HUES64 (cell line): ENCODE measurements at regions not wholly inside any gene's neighbourhood (a gene's known extent, or its start where the extent isn't known, plus 50 kb on each side); places are given as distances from the start of the nearest gene placed in this dataset.

Experiments
- H3K27ac ChIP-seq: 2 replicates; pipeline ENCODE4 v1.7.0; 2013; ENCODE audit warnings: low read depth, low read length, inconsistent platforms
- H3K27me3 ChIP-seq: 2 replicates; pipeline ENCODE4 v1.6.1; 2013; ENCODE audit warnings: mild to moderate bottlenecking, low read length; ENCODE audit not compliant: insufficient read depth
- H3K36me3 ChIP-seq: 2 replicates; pipeline ENCODE4 v1.6.1; 2013; ENCODE audit warnings: mild to moderate bottlenecking, low read length; ENCODE audit not compliant: insufficient read depth
- H3K4me1 ChIP-seq: 2 replicates; pipeline ENCODE4 v1.6.1; 2013; ENCODE audit warnings: mild to moderate bottlenecking, low read length, moderate library complexity; ENCODE audit not compliant: insufficient read depth
- H3K4me3 ChIP-seq: 2 replicates; pipeline ENCODE4 v1.5.1; 2013; ENCODE audit warnings: mild to moderate bottlenecking, low read length, moderate library complexity
- H3K9ac ChIP-seq: 2 replicates; pipeline ENCODE4 v1.6.1; 2013; ENCODE audit warnings: mild to moderate bottlenecking, low read depth, low read length
- H3K9me3 ChIP-seq: 2 replicates; pipeline ENCODE4 v1.6.1; 2013; ENCODE audit warnings: low read depth, low read length; ENCODE audit not compliant: insufficient read depth
- WGBS: fragments of 150-250, 120-280 bp; methylation state at CpG from one replicate; pipeline ENCODE4 v1.1.7; 2013; ENCODE audit warnings: missing lambda C conversion rate; 5-methylcytosine and 5-hydroxymethylcytosine counted together

- WGBS = 92% methylated on average over 22 of the region's 22 CpGs
Observed at GRCh38 chr14:104353921-104354701, 215.7 kb downstream of the KIF26A start.

GRCh38 chr14:104355101-104356019, 217.0 kb downstream of the KIF26A start:
- H3K9ac ChIP-seq = no peak overlapping the region
- no peaks in the 10 kb centered on the region for H3K36me3 ChIP-seq
- H3K9me3 ChIP-seq = no peaks in the 10 kb centered on the region
- H3K27ac ChIP-seq = no peak overlapping the region
- 91% methylated on average over 23 of the region's 23 CpGs for WGBS
- H3K27me3 ChIP-seq = no peaks in the 10 kb centered on the region
- no peak overlapping the region for H3K4me3 ChIP-seq
- no peaks in the 10 kb centered on the region for H3K4me1 ChIP-seq

More at GRCh38 chr14:104353921-104354701, 215.7 kb downstream of the KIF26A start:
- H3K9ac ChIP-seq = no peak overlapping the region
- no peak overlapping the region for H3K27ac ChIP-seq
- H3K27me3 ChIP-seq = no peaks in the 10 kb centered on the region
- H3K4me3 ChIP-seq = no peak overlapping the region
- no peaks in the 10 kb centered on the region for H3K4me1 ChIP-seq
- H3K9me3 ChIP-seq = no peaks in the 10 kb centered on the region
- H3K36me3 ChIP-seq = no peaks in the 10 kb centered on the region

- no peaks in the 10 kb centered on the region for H3K27me3 ChIP-seq
- H3K36me3 ChIP-seq = no peaks in the 10 kb centered on the region
- H3K4me3 ChIP-seq = no peak overlapping the region
- no peaks in the 10 kb centered on the region for H3K9me3 ChIP-seq
- no peak overlapping the region for H3K27ac ChIP-seq
- no peak overlapping the region for H3K9ac ChIP-seq
- no peaks in the 10 kb centered on the region for H3K4me1 ChIP-seq
- 80% methylated on average over 16 of the region's 16 CpGs for WGBS
Observed at GRCh38 chr14:104356020-104356737, 217.8 kb downstream of the KIF26A start.

GRCh38 chr14:104356738-104357688, 218.6 kb downstream of the KIF26A start:
- Histone ChIP-seq H3K27me3 (no peaks in the 10 kb centered on the region), H3K27ac (no peak overlapping the region), H3K9me3 (no peaks in the 10 kb centered on the region), H3K4me1 (no peaks in the 10 kb centered on the region), H3K36me3 (no peaks in the 10 kb centered on the region), H3K9ac (no peak overlapping the region), H3K4me3 (no peak overlapping the region)
- WGBS = 95% methylated on average over 30 of the region's 30 CpGs

- Histone ChIP-seq H3K9ac (no peak overlapping the region), H3K4me1 (no peaks in the 10 kb centered on the region), H3K27ac (no peak overlapping the region), H3K27me3 (no peaks in the 10 kb centered on the region), H3K9me3 (no peaks in the 10 kb centered on the region), H3K36me3 (no peaks in the 10 kb centered on the region), H3K4me3 (no peak overlapping the region)
- 95% methylated on average over 33 of the region's 33 CpGs for WGBS
Observed at GRCh38 chr14:104357689-104358527, 219.5 kb downstream of the KIF26A start.

GRCh38 chr14:104358528-104359300, 220.3 kb downstream of the KIF26A start:
- WGBS = 95% methylated on average over 18 of the region's 18 CpGs
- Histone ChIP-seq H3K4me3 (no peak overlapping the region), H3K9me3 (no peaks in the 10 kb centered on the region), H3K36me3 (no peaks in the 10 kb centered on the region), H3K9ac (no peak overlapping the region), H3K4me1 (no peaks in the 10 kb centered on the region), H3K27ac (no peak overlapping the region), H3K27me3 (no peaks in the 10 kb centered on the region)

GRCh38 chr14:104359301-104359968, 220.1 kb upstream of the C14orf180 start:
- H3K4me1 ChIP-seq = no peaks in the 10 kb centered on the region
- 91% methylated on average over 14 of the region's 14 CpGs for WGBS
- H3K9me3 ChIP-seq = no peaks in the 10 kb centered on the region
- H3K27ac ChIP-seq = no peak overlapping the region
- no peaks in the 10 kb centered on the region for H3K36me3 ChIP-seq
- no peaks in the 10 kb centered on the region for H3K27me3 ChIP-seq
- H3K4me3 ChIP-seq = no peak overlapping the region
- H3K9ac ChIP-seq = no peak overlapping the region

- 92% methylated on average over 7 of the region's 7 CpGs for WGBS
- no peaks in the 10 kb centered on the region for H3K9me3 ChIP-seq
Observed at GRCh38 chr14:104359969-104360442, 219.6 kb upstream of the C14orf180 start.

GRCh38 chr14:104360501-104360900, 219.1 kb upstream of the C14orf180 start:
- no peaks in the 10 kb centered on the region for H3K27me3 ChIP-seq
- WGBS = 92% methylated on average over 8 of the region's 8 CpGs
- no peak overlapping the region for H3K27ac ChIP-seq
- H3K9ac ChIP-seq = no peak overlapping the region
- H3K9me3 ChIP-seq = no peaks in the 10 kb centered on the region
- no peaks in the 10 kb centered on the region for H3K4me1 ChIP-seq
- H3K4me3 ChIP-seq = no peak overlapping the region
- no peaks in the 10 kb centered on the region for H3K36me3 ChIP-seq

More at GRCh38 chr14:104359969-104360442, 219.6 kb upstream of the C14orf180 start:
- H3K4me3 ChIP-seq = no peak overlapping the region
- H3K36me3 ChIP-seq = no peaks in the 10 kb centered on the region
- no peaks in the 10 kb centered on the region for H3K27me3 ChIP-seq
- H3K9ac ChIP-seq = no peak overlapping the region
- no peak overlapping the region for H3K27ac ChIP-seq
- H3K4me1 ChIP-seq = no peaks in the 10 kb centered on the region
